ENCODE measurements at regions not wholly inside any gene's neighbourhood (a gene's known extent, or its start where the extent isn't known, plus 50 kb on each side); places are given as distances from the start of the nearest gene placed in this dataset.
"Not testable (repeated sequence)": the region's sequence is repeated elsewhere in the genome, so short reads cannot be mapped to it uniquely, and the experiment has no call there.

DNA sequence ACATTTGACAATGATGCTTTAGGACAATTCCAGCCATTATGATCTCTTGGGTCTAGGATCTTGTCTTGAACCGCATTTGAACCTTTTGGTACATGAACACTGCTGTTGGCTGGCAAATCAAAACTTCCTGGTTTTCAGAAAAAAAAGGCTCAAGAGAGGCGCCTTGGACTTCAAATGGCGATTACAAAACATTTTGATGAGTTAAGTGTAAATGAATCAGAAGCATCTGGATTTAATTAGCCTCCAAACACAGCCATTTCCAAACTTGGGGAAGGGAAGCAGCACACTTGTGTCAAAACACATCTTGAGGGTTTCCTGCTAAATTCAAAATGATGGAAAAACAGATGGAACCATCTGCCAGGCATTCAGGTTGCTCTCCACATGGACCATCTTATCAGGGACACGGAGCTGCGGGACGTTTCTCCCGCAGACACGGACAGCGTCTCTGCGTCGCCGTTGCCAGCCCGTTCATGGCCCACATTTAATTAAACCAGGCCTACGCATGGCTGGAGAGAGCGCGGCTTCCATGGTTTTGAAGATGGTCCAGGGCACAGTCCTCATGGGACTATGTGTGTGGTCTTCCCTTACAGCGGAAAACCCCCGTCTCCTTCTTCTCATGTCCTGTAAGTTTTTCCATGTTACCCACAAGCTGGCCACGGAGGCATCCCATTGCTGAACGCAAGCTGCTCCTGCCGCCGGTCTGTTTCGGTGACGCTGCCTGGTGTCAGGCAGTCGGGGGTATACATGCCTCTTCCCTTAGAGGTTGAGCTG, 55.8 kb upstream of the PTCH1 start:
- DNase-seq: no peak

DNA sequence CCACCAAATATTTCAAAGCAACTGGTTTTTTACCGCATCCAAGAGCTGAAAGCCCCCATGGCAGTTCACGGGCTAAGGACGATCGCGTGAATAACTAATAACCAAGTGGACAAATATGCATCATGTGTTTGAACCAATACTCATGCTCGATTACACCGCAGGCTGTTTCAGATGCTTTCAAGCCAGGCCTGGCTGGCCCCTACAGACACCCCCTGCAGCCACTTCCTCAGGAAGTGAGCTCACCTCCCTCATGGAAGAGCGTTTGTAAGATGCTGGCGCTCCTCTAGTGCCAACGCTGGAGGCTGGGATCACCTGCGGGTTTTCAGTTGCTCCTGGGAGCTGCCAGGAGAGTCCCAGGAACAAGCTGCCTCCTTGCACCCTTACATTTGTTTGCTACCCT, 53.9 kb upstream of the PTCH1 start:
- no peak for DNase-seq

DNA sequence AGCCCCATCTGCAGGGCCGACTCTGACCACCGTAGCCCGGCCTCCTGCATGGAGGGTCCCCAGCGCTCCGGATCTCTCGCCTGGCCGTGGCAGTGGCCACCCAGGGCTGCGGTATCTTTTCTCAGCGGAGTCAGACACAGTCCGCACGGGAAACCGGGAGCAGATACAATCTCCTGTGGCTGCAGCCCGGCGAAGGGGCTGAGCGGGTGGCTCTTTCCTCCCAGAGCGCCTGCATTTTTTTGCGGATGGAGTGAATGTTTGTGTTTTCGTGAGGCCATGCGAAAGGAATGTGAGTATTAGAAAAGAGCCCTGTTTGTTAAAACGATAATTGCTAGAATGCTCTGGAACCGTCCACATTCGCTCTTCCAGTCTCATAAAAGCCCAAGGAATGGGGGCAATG, 53.4 kb upstream of the PTCH1 start:
- DNase-seq: no peak

DNA sequence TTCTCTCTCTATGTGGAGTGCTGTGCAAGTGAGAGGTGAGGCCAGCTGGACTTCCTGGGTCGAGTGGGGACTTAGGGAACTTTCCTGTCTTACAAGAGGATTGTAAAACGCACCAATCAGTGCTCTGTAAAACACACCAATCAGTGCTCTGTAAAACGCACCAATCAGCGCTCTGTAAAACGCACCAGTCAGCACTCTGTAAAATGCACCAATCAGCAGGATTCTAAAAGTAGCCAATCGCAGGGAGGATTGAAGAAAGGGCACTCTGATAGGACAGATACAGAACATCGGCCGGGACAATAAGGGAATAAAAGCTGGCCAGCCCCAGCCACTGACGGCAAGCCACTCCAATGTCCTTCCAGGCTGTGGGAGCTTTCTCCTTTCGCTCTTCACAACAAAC, 52.0 kb upstream of the PTCH1 start:
- DNase-seq: not testable (repeated sequence)

Measured in NCI-H1417 treated with DMSO at 0.1 percent for 48 hours (cell line).